WTC11 (cell line): ENCODE measurements at regions not wholly inside any gene's neighbourhood (a gene's known extent, or its start where the extent isn't known, plus 50 kb on each side); places are given as distances from the start of the nearest gene placed in this dataset.

Experiments
- CBFB ChIP-seq: sonication (generic); formaldehyde crosslinking; IDR thresholded peaks from 2 replicates; pipeline ENCODE4 v1.8.1; 2022; ENCODE audit warnings: mild to moderate bottlenecking, low read depth, missing genetic modification reagents
- TF ChIP-seq, protein P1 (sequence below): fragments of 200-600 bp; IDR thresholded peaks from 2 replicates; pipeline ENCODE4 v1.8.0; 2022; ENCODE audit warnings: antibody characterized with exemption

DNA sequence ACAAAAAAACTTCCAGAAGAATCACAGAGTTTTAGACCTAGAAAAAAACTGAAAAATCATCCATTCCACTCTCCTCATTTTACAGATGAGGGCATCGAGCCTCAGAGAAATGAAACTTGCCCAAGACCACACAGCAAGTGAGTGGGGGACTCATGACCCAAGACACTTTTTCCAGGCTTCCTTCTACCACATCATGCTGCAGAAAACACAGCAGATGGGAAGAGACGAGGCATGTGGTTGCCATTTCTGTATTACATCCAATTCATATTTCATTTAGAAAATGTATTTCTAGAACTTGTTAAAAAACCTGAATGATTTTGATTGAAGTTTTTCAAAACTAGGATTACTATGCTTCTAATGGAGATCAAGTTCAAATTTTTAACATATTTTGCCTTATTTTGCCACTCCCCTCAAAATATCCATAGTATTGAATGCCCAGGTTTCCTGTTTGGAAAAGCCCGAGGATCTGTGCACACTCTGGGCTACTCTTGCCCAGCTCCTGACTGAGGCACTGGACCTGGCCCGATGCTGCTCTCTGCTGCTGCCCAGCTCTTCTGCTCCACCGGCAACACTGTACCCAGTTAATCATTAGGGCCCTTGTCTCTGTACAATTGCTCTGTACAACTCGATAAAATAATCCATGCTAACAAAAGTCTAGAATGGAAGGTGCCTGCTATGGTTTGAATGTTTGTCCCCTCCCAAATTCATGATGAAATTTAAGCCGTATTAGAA lies 157.4 kb downstream of the EFNB2 start:
- TF ChIP-seq, protein P1, sequence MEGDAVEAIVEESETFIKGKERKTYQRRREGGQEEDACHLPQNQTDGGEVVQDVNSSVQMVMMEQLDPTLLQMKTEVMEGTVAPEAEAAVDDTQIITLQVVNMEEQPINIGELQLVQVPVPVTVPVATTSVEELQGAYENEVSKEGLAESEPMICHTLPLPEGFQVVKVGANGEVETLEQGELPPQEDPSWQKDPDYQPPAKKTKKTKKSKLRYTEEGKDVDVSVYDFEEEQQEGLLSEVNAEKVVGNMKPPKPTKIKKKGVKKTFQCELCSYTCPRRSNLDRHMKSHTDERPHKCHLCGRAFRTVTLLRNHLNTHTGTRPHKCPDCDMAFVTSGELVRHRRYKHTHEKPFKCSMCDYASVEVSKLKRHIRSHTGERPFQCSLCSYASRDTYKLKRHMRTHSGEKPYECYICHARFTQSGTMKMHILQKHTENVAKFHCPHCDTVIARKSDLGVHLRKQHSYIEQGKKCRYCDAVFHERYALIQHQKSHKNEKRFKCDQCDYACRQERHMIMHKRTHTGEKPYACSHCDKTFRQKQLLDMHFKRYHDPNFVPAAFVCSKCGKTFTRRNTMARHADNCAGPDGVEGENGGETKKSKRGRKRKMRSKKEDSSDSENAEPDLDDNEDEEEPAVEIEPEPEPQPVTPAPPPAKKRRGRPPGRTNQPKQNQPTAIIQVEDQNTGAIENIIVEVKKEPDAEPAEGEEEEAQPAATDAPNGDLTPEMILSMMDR = no peak
- no peak for TF ChIP-seq CBFB
